ENCODE measurements at regions not wholly inside any gene's neighbourhood (a gene's known extent, or its start where the extent isn't known, plus 50 kb on each side); places are given as distances from the start of the nearest gene placed in this dataset.
A peak's percentile ranks its signal among the peaks of the same experiment; 100 is the strongest.

GRCh38 chr2:234138836-234139235 is 88.3 kb downstream of the SPP2 start:
- H3K36me3 ChIP-seq = no peaks in the 10 kb centered on the region
- H3K27ac ChIP-seq = peak overlapping the region in 2 of 4 donors; percentile 7 to 47
- H3K27me3 ChIP-seq = peaks cover 0 to 3% of the 10 kb centered on the region in 2 donors
- TF ChIP-seq EP300 (IDR thresholded peaks at IDR 0.05) (no peak), POLR2A (IDR thresholded peaks at IDR 0.05) (no peak)
- TF ChIP-seq, protein P1, sequence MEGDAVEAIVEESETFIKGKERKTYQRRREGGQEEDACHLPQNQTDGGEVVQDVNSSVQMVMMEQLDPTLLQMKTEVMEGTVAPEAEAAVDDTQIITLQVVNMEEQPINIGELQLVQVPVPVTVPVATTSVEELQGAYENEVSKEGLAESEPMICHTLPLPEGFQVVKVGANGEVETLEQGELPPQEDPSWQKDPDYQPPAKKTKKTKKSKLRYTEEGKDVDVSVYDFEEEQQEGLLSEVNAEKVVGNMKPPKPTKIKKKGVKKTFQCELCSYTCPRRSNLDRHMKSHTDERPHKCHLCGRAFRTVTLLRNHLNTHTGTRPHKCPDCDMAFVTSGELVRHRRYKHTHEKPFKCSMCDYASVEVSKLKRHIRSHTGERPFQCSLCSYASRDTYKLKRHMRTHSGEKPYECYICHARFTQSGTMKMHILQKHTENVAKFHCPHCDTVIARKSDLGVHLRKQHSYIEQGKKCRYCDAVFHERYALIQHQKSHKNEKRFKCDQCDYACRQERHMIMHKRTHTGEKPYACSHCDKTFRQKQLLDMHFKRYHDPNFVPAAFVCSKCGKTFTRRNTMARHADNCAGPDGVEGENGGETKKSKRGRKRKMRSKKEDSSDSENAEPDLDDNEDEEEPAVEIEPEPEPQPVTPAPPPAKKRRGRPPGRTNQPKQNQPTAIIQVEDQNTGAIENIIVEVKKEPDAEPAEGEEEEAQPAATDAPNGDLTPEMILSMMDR (IDR thresholded peaks at IDR 0.05) = no peak
- peaks cover 0 to 6% (median 0%) of the 10 kb centered on the region in 4 donors for H3K4me1 ChIP-seq
- 93 to 94% methylated on average over 9 of the region's 9 CpGs for WGBS, 2 donors
- H3K4me3 ChIP-seq = no peak overlapping the region
- H3K9me3 ChIP-seq = peaks cover 0 to 5% (median 0%) of the 10 kb centered on the region in 4 donors
- no peak for DNase-seq (ENCODE audit: low spot score in 2 of 2)

DNA sequence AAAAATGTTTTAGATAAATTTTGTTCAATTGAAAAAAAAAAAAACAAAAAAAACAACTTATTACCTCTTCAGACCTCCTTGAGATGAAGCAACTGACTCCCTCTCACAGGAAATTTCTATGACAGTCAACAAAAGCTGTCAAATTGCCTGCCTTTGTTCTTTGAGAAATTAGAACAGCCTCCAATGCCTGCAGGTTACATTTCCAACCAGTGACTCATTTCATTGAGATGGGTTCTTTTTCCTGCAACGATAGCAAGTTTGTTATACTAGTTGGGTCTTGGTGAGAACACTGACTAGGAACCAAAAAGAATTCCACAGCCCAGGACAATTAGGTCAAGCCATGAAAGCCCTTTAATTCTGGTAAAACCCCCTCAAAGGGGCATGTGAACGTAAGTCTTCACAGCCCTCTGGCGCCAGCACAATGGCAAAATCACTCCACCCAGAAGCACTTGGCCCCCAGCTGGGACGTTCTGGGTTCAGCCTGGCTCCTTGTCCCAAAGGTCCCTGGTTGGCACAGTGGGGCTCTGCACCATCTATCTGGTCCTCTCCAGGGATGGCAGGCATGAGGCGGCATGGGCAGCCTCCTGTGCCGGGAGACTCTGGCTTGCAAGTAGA is 87.0 kb downstream of the SPP2 start:
- no peak for DNase-seq (ENCODE audit: low spot score in 2 of 2)
- TF ChIP-seq, protein P1 (IDR thresholded peaks at IDR 0.05) = no peak
- TF ChIP-seq EP300 (IDR thresholded peaks at IDR 0.05) = no peak
- no peak for TF ChIP-seq POLR2A (IDR thresholded peaks at IDR 0.05)

DNA sequence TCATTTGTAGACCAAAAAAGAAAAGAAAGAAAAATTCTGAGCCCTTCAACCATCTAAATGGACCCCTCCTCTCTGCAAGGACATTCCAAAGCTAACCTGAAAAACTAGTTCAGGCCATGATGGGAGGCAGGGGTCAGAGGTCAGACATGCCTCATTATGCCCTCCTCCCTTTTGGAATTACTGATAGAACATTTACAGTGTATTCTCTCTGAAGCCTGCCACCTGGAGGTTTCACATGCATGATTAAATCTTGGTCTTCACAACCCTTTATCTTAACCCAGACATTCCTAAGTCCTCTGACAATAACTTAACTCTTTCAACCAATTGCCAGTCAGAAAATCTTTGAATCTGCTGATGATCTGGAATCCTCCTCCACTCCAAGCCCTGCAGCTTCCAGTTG is 86.0 kb downstream of the SPP2 start:
- H3K9me3 ChIP-seq = peaks cover 0 to 5% (median 0%) of the 10 kb centered on the region in 4 donors
- H3K4me1 ChIP-seq = peaks cover 0 to 6% (median 0%) of the 10 kb centered on the region in 4 donors
- H3K27me3 ChIP-seq = peaks cover 0 to 4% of the 10 kb centered on the region in 2 donors
- no peaks in the 10 kb centered on the region for H3K36me3 ChIP-seq
- H3K27ac ChIP-seq = no peak overlapping the region
- no peak for DNase-seq (ENCODE audit: low spot score in 2 of 2)
- no peak for TF ChIP-seq POLR2A (IDR thresholded peaks at IDR 0.05)
- no peak for TF ChIP-seq EP300 (IDR thresholded peaks at IDR 0.05)
- TF ChIP-seq, protein P1 (IDR thresholded peaks at IDR 0.05) = no peak
- H3K4me3 ChIP-seq = no peak overlapping the region

More for the DNA sequence above, 87.0 kb downstream of the SPP2 start:
- Histone ChIP-seq H3K4me1 (peaks cover 0 to 6% (median 0%) of the 10 kb centered on the region in 4 donors), H3K4me3 (no peak overlapping the region), H3K27ac (no peak overlapping the region), H3K9me3 (peaks cover 0 to 5% (median 0%) of the 10 kb centered on the region in 4 donors), H3K36me3 (no peaks in the 10 kb centered on the region), H3K27me3 (peaks cover 0 to 4% of the 10 kb centered on the region in 2 donors)
- WGBS, 2 donors = 72 to 79% methylated on average over 6 of the region's 6 CpGs

DNA sequence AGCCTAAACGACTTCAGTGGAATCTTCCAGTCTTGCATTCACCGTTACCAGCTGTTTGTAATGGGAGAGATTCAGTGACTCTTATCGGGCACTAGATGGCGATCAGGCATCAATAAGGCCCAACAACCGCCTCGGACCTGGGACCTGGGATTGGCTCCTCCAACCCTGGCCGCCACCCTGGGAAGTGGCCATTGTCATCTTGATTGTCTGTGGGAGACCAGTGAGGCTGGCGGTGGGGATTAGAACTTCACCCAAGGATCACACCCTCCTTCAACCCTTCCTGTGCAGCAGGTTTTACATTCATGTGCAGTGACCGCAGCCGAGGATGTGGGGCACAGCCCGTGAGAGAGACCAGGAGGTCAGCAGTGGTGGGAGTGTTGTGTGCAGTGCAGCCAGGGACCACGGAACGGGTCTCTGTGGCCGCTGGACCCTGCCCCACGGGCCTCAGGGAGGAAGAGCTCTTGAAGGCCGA is 85.3 kb downstream of the SPP2 start:
- H3K4me3 ChIP-seq = no peak overlapping the region
- peaks cover 0 to 6% (median 0%) of the 10 kb centered on the region in 4 donors for H3K4me1 ChIP-seq
- no peak overlapping the region for H3K27ac ChIP-seq
- H3K27me3 ChIP-seq = peaks cover 0 to 4% of the 10 kb centered on the region in 2 donors
- WGBS, 2 donors = 40% methylated on average over 14 to 15 of the region's 16 CpGs
- TF ChIP-seq EP300 (IDR thresholded peaks at IDR 0.05) (no peak), POLR2A (IDR thresholded peaks at IDR 0.05) (no peak)
- TF ChIP-seq, protein P1 (IDR thresholded peaks at IDR 0.05) = peak; percentile 61 to 80 (median 75)
- no peaks in the 10 kb centered on the region for H3K36me3 ChIP-seq
- peak in 1 of 2 donors; percentile 24 for DNase-seq (ENCODE audit: low spot score in 2 of 2)
- peaks cover 0 to 5% (median 0%) of the 10 kb centered on the region in 4 donors for H3K9me3 ChIP-seq

DNA sequence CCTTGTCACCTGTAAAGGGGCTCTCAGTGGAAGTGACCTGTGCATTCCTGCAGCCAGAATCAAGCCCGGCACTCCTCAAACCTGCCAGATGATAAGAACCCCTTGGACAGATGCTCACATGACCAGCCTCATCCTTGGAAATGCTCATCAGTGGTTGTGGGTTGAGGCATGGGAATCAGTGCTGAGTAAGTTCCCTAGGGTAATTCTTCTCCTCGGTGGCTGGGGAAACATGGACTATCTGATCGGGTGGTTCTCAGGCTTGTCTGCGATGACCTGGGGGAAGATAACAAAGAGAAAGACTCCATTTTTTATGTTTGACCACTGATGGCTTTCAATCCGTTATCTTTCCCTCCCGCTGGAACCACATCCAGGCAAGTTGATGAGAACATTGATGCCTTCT is 84.0 kb downstream of the SPP2 start:
- Histone ChIP-seq H3K27ac (no peak overlapping the region), H3K36me3 (no peaks in the 10 kb centered on the region), H3K27me3 (peaks cover 0 to 4% of the 10 kb centered on the region in 2 donors), H3K4me1 (peaks cover 0 to 6% (median 0%) of the 10 kb centered on the region in 4 donors), H3K4me3 (no peak overlapping the region), H3K9me3 (peaks cover 0 to 2% (median 0%) of the 10 kb centered on the region in 4 donors)
- TF ChIP-seq EP300 (IDR thresholded peaks at IDR 0.05) = no peak
- TF ChIP-seq POLR2A (IDR thresholded peaks at IDR 0.05) = no peak
- TF ChIP-seq, protein P1 (IDR thresholded peaks at IDR 0.05) = no peak
- DNase-seq (ENCODE audit: low spot score in 2 of 2) = no peak
- WGBS, 2 donors = 86 to 87% methylated on average over 6 of the region's 6 CpGs
